H9 (cell line): ENCODE measurements at regions not wholly inside any gene's neighbourhood (a gene's known extent, or its start where the extent isn't known, plus 50 kb on each side); places are given as distances from the start of the nearest gene placed in this dataset.

Experiments used
- DNase-seq: peaks from one replicate; pipeline ENCODE4 v3.0.0-alpha.2; 2017
- H2AFZ ChIP-seq: one replicate; pipeline ENCODE4 v1.6.1; 2013; ENCODE audit warnings: mild to moderate bottlenecking, low read length, control low read depth, moderate library complexity
- H2AK5ac ChIP-seq: 2 replicates; pipeline ENCODE4 v1.6.1; 2013; ENCODE audit warnings: low read length, control low read depth, mixed read lengths; ENCODE audit not compliant: insufficient read length
- H2BK120ac ChIP-seq: one replicate; pipeline ENCODE4 v1.6.1; 2013; ENCODE audit warnings: low read depth, mild to moderate bottlenecking, low read length, control low read depth, inconsistent platforms; ENCODE audit not compliant: poor library complexity, severe bottlenecking
- H2BK12ac ChIP-seq: 2 replicates; pipeline ENCODE4 v1.6.1; 2013; ENCODE audit warnings: low read length, control low read depth, mixed read lengths, low read depth; ENCODE audit not compliant: insufficient read length
- H2BK15ac ChIP-seq: 2 replicates; pipeline ENCODE4 v1.6.1; 2013; ENCODE audit warnings: low read depth, low read length, control low read depth
- H2BK20ac ChIP-seq: one replicate; pipeline ENCODE4 v1.6.1; 2013; ENCODE audit warnings: low read depth, mild to moderate bottlenecking, low read length, control low read depth, inconsistent platforms; ENCODE audit not compliant: poor library complexity, severe bottlenecking
- H2BK5ac ChIP-seq: 2 replicates; pipeline ENCODE4 v1.6.1; 2013; ENCODE audit warnings: low read length, control low read depth, mixed read lengths; ENCODE audit not compliant: insufficient read length
- H3K14ac ChIP-seq: 2 replicates; pipeline ENCODE4 v1.6.1; 2013; ENCODE audit warnings: low read length, control low read depth; ENCODE audit not compliant: insufficient read depth
- H3K18ac ChIP-seq: 2 replicates; pipeline ENCODE4 v1.6.1; 2013; ENCODE audit warnings: low read depth, mild to moderate bottlenecking, mixed read lengths, low read length, control low read depth; ENCODE audit not compliant: insufficient read length
- H3K23ac ChIP-seq: 2 replicates; pipeline ENCODE4 v1.6.1; 2013; ENCODE audit warnings: low read length, control low read depth, mixed read lengths, low read depth; ENCODE audit not compliant: insufficient read length
- H3K23me2 ChIP-seq: 2 replicates; pipeline ENCODE4 v1.6.1; 2013; ENCODE audit warnings: low read depth, mild to moderate bottlenecking, mixed read lengths, low read length, control low read depth; ENCODE audit not compliant: insufficient read length, poor library complexity, severe bottlenecking
- H3K27ac ChIP-seq: 2 replicates; pipeline ENCODE4 v1.5.1; 2013; ENCODE audit warnings: low read length, control low read depth, mixed read lengths, low read depth; ENCODE audit not compliant: insufficient read length
- H3K27me3 ChIP-seq: 2 replicates; pipeline ENCODE4 v1.6.1; 2013; ENCODE audit warnings: low read length, control low read depth, inconsistent platforms; ENCODE audit not compliant: insufficient read depth
- H3K4ac ChIP-seq: 2 replicates; pipeline ENCODE4 v1.6.1; 2013; ENCODE audit warnings: low read depth, mild to moderate bottlenecking, control low read depth, inconsistent platforms, low read length, moderate library complexity
- H3K4me1 ChIP-seq: 2 replicates; pipeline ENCODE4 v1.6.1; 2013; ENCODE audit warnings: low read length, control low read depth, inconsistent platforms; ENCODE audit not compliant: insufficient read depth
- H3K4me2 ChIP-seq: 2 replicates; pipeline ENCODE4 v1.6.1; 2013; ENCODE audit warnings: low read length, control low read depth, mixed read lengths; ENCODE audit not compliant: insufficient read length, insufficient read depth
- H3K56ac ChIP-seq: 2 replicates; pipeline ENCODE4 v1.6.1; 2013; ENCODE audit warnings: low read depth, mild to moderate bottlenecking, mixed read lengths, low read length, control low read depth; ENCODE audit not compliant: insufficient read length
- H3K79me1 ChIP-seq: 2 replicates; pipeline ENCODE4 v1.6.1; 2013; ENCODE audit warnings: low read depth, mild to moderate bottlenecking, moderate library complexity, low read length, control low read depth, inconsistent platforms; ENCODE audit not compliant: insufficient read depth, poor library complexity, severe bottlenecking
- H3K79me2 ChIP-seq: 2 replicates; pipeline ENCODE4 v1.6.1; 2013; ENCODE audit warnings: low read length, control low read depth, inconsistent platforms; ENCODE audit not compliant: insufficient read depth
- H3K9ac ChIP-seq: 2 replicates; pipeline ENCODE4 v1.6.1; 2013; ENCODE audit warnings: low read length, control low read depth, mixed read lengths; ENCODE audit not compliant: insufficient read length; ENCODE audit errors: extremely low read depth
- H3K9me3 ChIP-seq: one replicate; pipeline ENCODE4 v1.6.1; 2013; ENCODE audit warnings: low read depth, low read length, inconsistent platforms; ENCODE audit not compliant: control insufficient read depth
- H3T11ph ChIP-seq: one replicate; pipeline ENCODE4 v1.6.1; 2013; ENCODE audit warnings: mild to moderate bottlenecking, low read length, control low read depth, inconsistent platforms
- H4K20me1 ChIP-seq: one replicate; pipeline ENCODE4 v1.6.1; 2013; ENCODE audit not compliant: control insufficient read depth, insufficient read length, insufficient read depth
- H4K5ac ChIP-seq: 2 replicates; pipeline ENCODE4 v1.6.1; 2013; ENCODE audit warnings: low read depth, mild to moderate bottlenecking, mixed read lengths, low read length, control low read depth; ENCODE audit not compliant: insufficient read length
- H4K8ac ChIP-seq: replicated peaks from 2 replicates; pipeline ENCODE4 v1.6.1; 2013; ENCODE audit warnings: low read length, control low read depth, mixed read lengths, low read depth; ENCODE audit not compliant: insufficient read length
- H4K91ac ChIP-seq: 2 replicates; pipeline ENCODE4 v1.6.1; 2013; ENCODE audit warnings: low read depth, mild to moderate bottlenecking, moderate library complexity, mixed read lengths, low read length, control low read depth; ENCODE audit not compliant: insufficient read length
- H3K27ac Mint-ChIP-seq, 3 experiments: 2 replicates in 2 of 3; 3 replicates in 1 of 3; pipeline ENCODE4 v1.8.0; 2020 to 2021; ENCODE audit warnings: mixed read lengths in 3 of 3, mild to moderate bottlenecking in 1 of 3, moderate library complexity in 1 of 3
- H3K27me3 Mint-ChIP-seq: 2 replicates; pipeline ENCODE4 v1.8.0; 2021; ENCODE audit warnings: low read depth, mild to moderate bottlenecking, moderate library complexity, mixed read lengths
- H3K36me3 Mint-ChIP-seq, 3 experiments: 2 replicates in 2 of 3; 3 replicates in 1 of 3; pipeline ENCODE4 v1.8.0; 2020 to 2021; ENCODE audit warnings: low read depth in 3 of 3, mixed read lengths in 3 of 3; ENCODE audit not compliant: insufficient read depth in 1 of 3
- H3K4me1 Mint-ChIP-seq, 2 experiments: 2 replicates each; pipeline ENCODE4 v1.8.0; 2020; ENCODE audit warnings: mixed read lengths in 2 of 2
- H3K4me3 Mint-ChIP-seq, 2 experiments: 2 replicates in 1 of 2; 3 replicates in 1 of 2; pipeline ENCODE4 v1.8.0; 2020 to 2021; ENCODE audit warnings: mild to moderate bottlenecking in 2 of 2, mixed read lengths in 2 of 2, moderate library complexity in 1 of 2
- H3K9me3 Mint-ChIP-seq, 2 experiments: 2 replicates in 1 of 2; 3 replicates in 1 of 2; pipeline ENCODE4 v1.8.0; 2020; ENCODE audit warnings: mild to moderate bottlenecking in 2 of 2, mixed read lengths in 2 of 2, moderate library complexity in 1 of 2
- CTCF ChIP-seq: fragments of 200-600 bp; sonication (generic); conservative IDR thresholded peaks from 3 replicates; pipeline ENCODE4 v1.8.0; 2021; ENCODE audit warnings: antibody characterized with exemption, mild to moderate bottlenecking
- WGBS: extraction: QIAGEN DNeasy Blood & Tissue Kit; methylation state at CpG from one replicate; pipeline ENCODE4 v1.1.7; 2013; ENCODE audit warnings: missing lambda C conversion rate, low lambda C conversion rate, mixed read lengths; ENCODE audit not compliant: insufficient read length; ENCODE audit errors: extremely low coverage; 5-methylcytosine and 5-hydroxymethylcytosine counted together

- no peak overlapping the region for H2BK5ac ChIP-seq
- H3K9ac ChIP-seq: no peak overlapping the region
- no peak overlapping the region for H3K56ac ChIP-seq
- no peak overlapping the region for H2BK12ac ChIP-seq
- H4K91ac ChIP-seq: no peak overlapping the region
- no peaks in the 10 kb centered on the region for H3K27me3 Mint-ChIP-seq
- WGBS: no CpG with 5 or more reads among the region's 3 CpGs
- no peaks in the 10 kb centered on the region for H3K79me2 ChIP-seq
- H2BK20ac ChIP-seq: no peak overlapping the region
- no peak overlapping the region for H3K14ac ChIP-seq
- no peaks in the 10 kb centered on the region for H3K79me1 ChIP-seq
- no peak overlapping the region for H3K27ac Mint-ChIP-seq
- no peak overlapping the region for H4K8ac ChIP-seq
- no peak overlapping the region for H3K23ac ChIP-seq
- H3K27ac ChIP-seq: no peak overlapping the region
- H3K4me3 Mint-ChIP-seq: no peak overlapping the region
- H3K36me3 Mint-ChIP-seq: peaks cover 0 to 2% (median 0%) of the 10 kb centered on the region in 3 experiments; a peak in 2 of 7 replicates
- H2BK120ac ChIP-seq: no peak overlapping the region
- no peaks in the 10 kb centered on the region for H3K23me2 ChIP-seq
- no peaks in the 10 kb centered on the region for H3K27me3 ChIP-seq
- H3K4me2 ChIP-seq: no peak overlapping the region
- no peaks in the 10 kb centered on the region for H3K9me3 ChIP-seq
- H3K4me1 ChIP-seq: no peaks in the 10 kb centered on the region
- H3K4ac ChIP-seq: no peak overlapping the region
- no peak for TF ChIP-seq CTCF
- H3K4me1 Mint-ChIP-seq: peaks cover 6 to 7% of the 10 kb centered on the region in 2 experiments
- H4K5ac ChIP-seq: no peak overlapping the region
- H3K18ac ChIP-seq: no peak overlapping the region
- H2AK5ac ChIP-seq: no peak overlapping the region
- no peak overlapping the region for H3T11ph ChIP-seq
- H2AFZ ChIP-seq: no peak overlapping the region
- no peaks in the 10 kb centered on the region for H4K20me1 ChIP-seq
- no peak for DNase-seq
- no peak overlapping the region for H2BK15ac ChIP-seq
- H3K9me3 Mint-ChIP-seq: peaks cover 0 to 5% of the 10 kb centered on the region in 2 experiments; a peak in 2 of 5 replicates
Measured at GRCh38 chr2:122706757-122707223, 951.3 kb downstream of the TSN start.
